ENCODE measurements at regions not wholly inside any gene's neighbourhood (a gene's known extent, or its start where the extent isn't known, plus 50 kb on each side); places are given as distances from the start of the nearest gene placed in this dataset.

DNA sequence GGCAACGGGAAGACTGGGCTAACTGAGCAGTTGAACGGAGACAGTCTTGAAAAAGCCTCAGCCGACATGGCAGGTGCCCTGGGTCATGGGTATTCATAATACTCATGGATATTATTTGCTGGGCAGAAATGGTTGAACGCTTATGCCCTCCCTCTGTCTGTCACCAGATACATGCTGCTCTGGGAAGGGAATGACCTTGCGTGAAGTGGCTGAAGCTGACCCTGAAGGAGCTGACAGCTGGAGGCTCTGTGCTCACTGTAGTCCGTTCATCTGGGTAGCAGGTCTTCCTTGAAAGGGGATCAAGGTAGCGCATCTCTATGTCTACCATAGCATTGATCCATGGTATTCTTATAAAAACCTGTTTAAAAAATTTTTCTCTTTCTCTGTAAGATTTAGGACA is 390.7 kb downstream of the PDCD6IP start:
- H3K9ac ChIP-seq (ENCODE audit: low read depth, low read length): no peak overlapping the region
- no peaks in the 10 kb centered on the region for H3K9me3 ChIP-seq (ENCODE audit: insufficient read depth, low read depth, low read length)
- WGBS: 93% methylated on average over 6 of the region's 7 CpGs
- no peak overlapping the region for H3K27ac ChIP-seq (ENCODE audit: low read depth, low read length)
- H3K36me3 ChIP-seq (ENCODE audit: insufficient read depth, low read length): no peaks in the 10 kb centered on the region
- no peak overlapping the region for H3K4me3 ChIP-seq (ENCODE audit: low read length)
- no peaks in the 10 kb centered on the region for H3K27me3 ChIP-seq (ENCODE audit: insufficient read depth, low read length)
- H3K4me1 ChIP-seq (ENCODE audit: insufficient read depth, low read length): peaks cover under 1% of the 10 kb centered on the region; the same call in 1 of the 2 replicates

DNA sequence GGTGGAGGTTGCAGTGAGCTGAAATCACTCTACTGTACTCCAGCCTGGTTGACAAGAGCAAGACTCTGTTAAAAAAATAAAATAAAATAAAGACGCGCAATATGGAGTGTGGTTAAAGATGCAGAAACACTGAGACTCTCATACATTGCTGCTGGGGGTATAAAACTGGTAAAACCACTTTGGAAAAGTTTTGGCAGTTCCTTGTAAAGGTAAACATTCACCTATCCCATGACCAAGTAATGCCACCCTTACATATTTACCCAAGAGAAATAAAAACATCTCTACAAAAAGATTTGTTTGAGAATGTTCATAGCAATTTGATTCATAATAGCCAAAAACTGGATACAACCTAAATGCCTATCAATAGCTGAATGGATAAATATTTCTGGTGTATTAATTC is 398.5 kb downstream of the PDCD6IP start:
- no peaks in the 10 kb centered on the region for H3K27me3 ChIP-seq (ENCODE audit: insufficient read depth, low read length)
- H3K4me1 ChIP-seq (ENCODE audit: insufficient read depth, low read length): no peaks in the 10 kb centered on the region
- no peak overlapping the region for H3K4me3 ChIP-seq (ENCODE audit: low read length)
- no peak overlapping the region for H3K9ac ChIP-seq (ENCODE audit: low read depth, low read length)
- no peaks in the 10 kb centered on the region for H3K36me3 ChIP-seq (ENCODE audit: insufficient read depth, low read length)
- no peak overlapping the region for H3K27ac ChIP-seq (ENCODE audit: low read depth, low read length)
- H3K9me3 ChIP-seq (ENCODE audit: insufficient read depth, low read depth, low read length): no peaks in the 10 kb centered on the region
- 92% methylated on average over 2 of the region's 2 CpGs for WGBS

- Histone ChIP-seq H3K9me3 (ENCODE audit: insufficient read depth, low read depth, low read length) (no peaks in the 10 kb centered on the region), H3K4me3 (ENCODE audit: low read length) (no peak overlapping the region), H3K9ac (ENCODE audit: low read depth, low read length) (no peak overlapping the region), H3K27me3 (ENCODE audit: insufficient read depth, low read length) (no peaks in the 10 kb centered on the region), H3K27ac (ENCODE audit: low read depth, low read length) (no peak overlapping the region), H3K36me3 (ENCODE audit: insufficient read depth, low read length) (no peaks in the 10 kb centered on the region), H3K4me1 (ENCODE audit: insufficient read depth, low read length) (no peaks in the 10 kb centered on the region)
- 87% methylated on average over 1 of the region's 1 CpG for WGBS
Observed at GRCh38 chr3:34198309-34198708, 399.9 kb downstream of the PDCD6IP start.

- Histone ChIP-seq H3K4me1 (ENCODE audit: insufficient read depth, low read length) (no peaks in the 10 kb centered on the region), H3K4me3 (ENCODE audit: low read length) (no peak overlapping the region), H3K36me3 (ENCODE audit: insufficient read depth, low read length) (no peaks in the 10 kb centered on the region), H3K9ac (ENCODE audit: low read depth, low read length) (no peak overlapping the region), H3K27me3 (ENCODE audit: insufficient read depth, low read length) (no peaks in the 10 kb centered on the region), H3K9me3 (ENCODE audit: insufficient read depth, low read depth, low read length) (no peaks in the 10 kb centered on the region), H3K27ac (ENCODE audit: low read depth, low read length) (no peak overlapping the region)
- 83% methylated on average over 1 of the region's 1 CpG for WGBS
Observed at GRCh38 chr3:34200576-34200975, 402.1 kb downstream of the PDCD6IP start.

DNA sequence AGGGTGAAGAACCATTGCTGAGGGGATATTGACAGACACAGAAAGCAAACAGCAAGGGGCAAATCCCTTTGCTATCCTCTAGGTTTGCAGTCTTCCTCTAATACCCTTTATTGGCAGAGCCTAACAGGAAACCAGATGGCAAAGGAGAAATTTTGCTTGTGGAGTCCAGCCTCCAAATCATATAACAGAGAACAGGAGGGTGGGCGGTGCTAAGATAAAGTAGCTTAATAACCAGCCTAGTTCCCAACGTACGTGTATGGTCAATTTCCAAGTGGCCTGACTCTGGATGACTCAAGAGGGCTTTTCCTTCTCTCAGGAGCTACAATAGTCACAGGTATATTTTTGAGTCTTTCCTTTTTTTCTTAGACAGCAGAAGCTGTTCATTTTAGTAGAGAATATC is 404.5 kb downstream of the PDCD6IP start:
- Histone ChIP-seq H3K27ac (ENCODE audit: low read depth, low read length) (no peak overlapping the region), H3K9ac (ENCODE audit: low read depth, low read length) (no peak overlapping the region), H3K9me3 (ENCODE audit: insufficient read depth, low read depth, low read length) (no peaks in the 10 kb centered on the region), H3K36me3 (ENCODE audit: insufficient read depth, low read length) (no peaks in the 10 kb centered on the region), H3K27me3 (ENCODE audit: insufficient read depth, low read length) (no peaks in the 10 kb centered on the region), H3K4me1 (ENCODE audit: insufficient read depth, low read length) (no peaks in the 10 kb centered on the region), H3K4me3 (ENCODE audit: low read length) (no peak overlapping the region)
- WGBS: 93% methylated on average over 3 of the region's 3 CpGs

DNA sequence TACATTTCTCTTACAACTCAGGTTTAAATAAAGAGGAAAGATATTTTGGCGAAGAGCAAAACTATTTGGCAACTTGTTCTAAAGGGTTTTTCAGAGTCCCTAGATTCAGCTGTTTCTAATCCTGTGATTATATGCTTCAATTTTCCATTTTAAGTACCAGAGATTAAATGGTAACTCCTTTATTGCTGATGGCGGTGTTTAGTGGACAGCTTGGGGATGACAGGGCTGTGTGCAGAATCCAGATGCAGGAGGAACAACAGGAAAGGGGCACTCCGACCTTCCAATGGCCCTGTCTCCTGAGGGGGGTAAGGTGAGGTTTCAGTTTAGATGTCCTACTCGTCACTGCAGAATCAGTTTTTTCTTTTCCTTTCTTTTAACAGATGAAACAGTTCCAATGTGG is 405.0 kb downstream of the PDCD6IP start:
- no peaks in the 10 kb centered on the region for H3K27me3 ChIP-seq (ENCODE audit: insufficient read depth, low read length)
- H3K36me3 ChIP-seq (ENCODE audit: insufficient read depth, low read length): no peaks in the 10 kb centered on the region
- H3K4me3 ChIP-seq (ENCODE audit: low read length): no peak overlapping the region
- 94% methylated on average over 3 of the region's 4 CpGs for WGBS
- no peak overlapping the region for H3K9ac ChIP-seq (ENCODE audit: low read depth, low read length)
- no peaks in the 10 kb centered on the region for H3K4me1 ChIP-seq (ENCODE audit: insufficient read depth, low read length)
- no peaks in the 10 kb centered on the region for H3K9me3 ChIP-seq (ENCODE audit: insufficient read depth, low read depth, low read length)
- H3K27ac ChIP-seq (ENCODE audit: low read depth, low read length): no peak overlapping the region

GRCh38 chr3:34207002-34207401 is 408.6 kb downstream of the PDCD6IP start:
- WGBS: 63% methylated on average over 2 of the region's 2 CpGs
- no peaks in the 10 kb centered on the region for H3K9me3 ChIP-seq (ENCODE audit: insufficient read depth, low read depth, low read length)
- no peaks in the 10 kb centered on the region for H3K27me3 ChIP-seq (ENCODE audit: insufficient read depth, low read length)
- H3K36me3 ChIP-seq (ENCODE audit: insufficient read depth, low read length): no peaks in the 10 kb centered on the region
- no peaks in the 10 kb centered on the region for H3K4me1 ChIP-seq (ENCODE audit: insufficient read depth, low read length)
- H3K9ac ChIP-seq (ENCODE audit: low read depth, low read length): no peak overlapping the region
- no peak overlapping the region for H3K27ac ChIP-seq (ENCODE audit: low read depth, low read length)
- H3K4me3 ChIP-seq (ENCODE audit: low read length): no peak overlapping the region

- Histone ChIP-seq H3K9me3 (ENCODE audit: insufficient read depth, low read depth, low read length) (no peaks in the 10 kb centered on the region), H3K27me3 (ENCODE audit: insufficient read depth, low read length) (no peaks in the 10 kb centered on the region), H3K36me3 (ENCODE audit: insufficient read depth, low read length) (no peaks in the 10 kb centered on the region), H3K4me1 (ENCODE audit: insufficient read depth, low read length) (no peaks in the 10 kb centered on the region), H3K27ac (ENCODE audit: low read depth, low read length) (no peak overlapping the region), H3K4me3 (ENCODE audit: low read length) (no peak overlapping the region), H3K9ac (ENCODE audit: low read depth, low read length) (no peak overlapping the region)
- 88% methylated on average over 1 of the region's 1 CpG for WGBS
Observed at GRCh38 chr3:34207806-34208205, 409.4 kb downstream of the PDCD6IP start.

DNA sequence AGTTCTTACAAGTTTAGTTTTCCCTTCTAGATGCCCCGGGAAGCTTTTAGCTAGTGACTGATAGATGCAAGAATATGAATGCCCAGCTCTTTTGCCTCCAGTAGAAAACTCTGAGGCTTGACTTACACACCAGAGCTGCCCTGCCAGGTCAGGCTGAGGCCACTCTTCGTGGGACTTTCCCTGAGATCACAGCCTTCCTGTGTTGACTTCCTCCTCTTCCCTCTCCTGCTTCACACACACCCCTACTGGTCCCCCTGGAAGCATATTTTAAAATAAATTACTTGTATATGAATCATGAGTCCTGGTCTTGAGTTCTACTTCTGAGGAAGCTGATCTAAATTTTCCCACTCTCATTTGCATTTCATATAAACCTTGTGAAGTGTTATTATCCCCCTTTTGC is 413.7 kb downstream of the PDCD6IP start:
- Histone ChIP-seq H3K36me3 (ENCODE audit: insufficient read depth, low read length) (no peaks in the 10 kb centered on the region), H3K27me3 (ENCODE audit: insufficient read depth, low read length) (no peaks in the 10 kb centered on the region), H3K9ac (ENCODE audit: low read depth, low read length) (no peak overlapping the region), H3K9me3 (ENCODE audit: insufficient read depth, low read depth, low read length) (no peaks in the 10 kb centered on the region), H3K27ac (ENCODE audit: low read depth, low read length) (no peak overlapping the region), H3K4me3 (ENCODE audit: low read length) (no peak overlapping the region), H3K4me1 (ENCODE audit: insufficient read depth, low read length) (0 out of 2 replicates have a peak, but pooled peaks cover 3% of the 10 kb centered on the region)
- 96% methylated on average over 2 of the region's 2 CpGs for WGBS

GRCh38 chr3:34212656-34213055 is 414.2 kb downstream of the PDCD6IP start:
- H3K36me3 ChIP-seq (ENCODE audit: insufficient read depth, low read length): no peaks in the 10 kb centered on the region
- H3K9me3 ChIP-seq (ENCODE audit: insufficient read depth, low read depth, low read length): no peaks in the 10 kb centered on the region
- H3K27ac ChIP-seq (ENCODE audit: low read depth, low read length): no peak overlapping the region
- no peaks in the 10 kb centered on the region for H3K27me3 ChIP-seq (ENCODE audit: insufficient read depth, low read length)
- H3K9ac ChIP-seq (ENCODE audit: low read depth, low read length): no peak overlapping the region
- no peak overlapping the region for H3K4me3 ChIP-seq (ENCODE audit: low read length)
- 93% methylated on average over 4 of the region's 4 CpGs for WGBS
- 0 out of 2 replicates have a peak, but pooled peaks cover 3% of the 10 kb centered on the region for H3K4me1 ChIP-seq (ENCODE audit: insufficient read depth, low read length)

- WGBS: 62% methylated on average over 4 of the region's 4 CpGs
- Histone ChIP-seq H3K4me1 (ENCODE audit: insufficient read depth, low read length) (0 out of 2 replicates have a peak, but pooled peaks cover 3% of the 10 kb centered on the region), H3K4me3 (ENCODE audit: low read length) (no peak overlapping the region), H3K36me3 (ENCODE audit: insufficient read depth, low read length) (no peaks in the 10 kb centered on the region), H3K27ac (ENCODE audit: low read depth, low read length) (no peak overlapping the region), H3K27me3 (ENCODE audit: insufficient read depth, low read length) (no peaks in the 10 kb centered on the region), H3K9me3 (ENCODE audit: insufficient read depth, low read depth, low read length) (no peaks in the 10 kb centered on the region), H3K9ac (ENCODE audit: low read depth, low read length) (no peak overlapping the region)
Observed at GRCh38 chr3:34213478-34213877, 415.0 kb downstream of the PDCD6IP start.

DNA sequence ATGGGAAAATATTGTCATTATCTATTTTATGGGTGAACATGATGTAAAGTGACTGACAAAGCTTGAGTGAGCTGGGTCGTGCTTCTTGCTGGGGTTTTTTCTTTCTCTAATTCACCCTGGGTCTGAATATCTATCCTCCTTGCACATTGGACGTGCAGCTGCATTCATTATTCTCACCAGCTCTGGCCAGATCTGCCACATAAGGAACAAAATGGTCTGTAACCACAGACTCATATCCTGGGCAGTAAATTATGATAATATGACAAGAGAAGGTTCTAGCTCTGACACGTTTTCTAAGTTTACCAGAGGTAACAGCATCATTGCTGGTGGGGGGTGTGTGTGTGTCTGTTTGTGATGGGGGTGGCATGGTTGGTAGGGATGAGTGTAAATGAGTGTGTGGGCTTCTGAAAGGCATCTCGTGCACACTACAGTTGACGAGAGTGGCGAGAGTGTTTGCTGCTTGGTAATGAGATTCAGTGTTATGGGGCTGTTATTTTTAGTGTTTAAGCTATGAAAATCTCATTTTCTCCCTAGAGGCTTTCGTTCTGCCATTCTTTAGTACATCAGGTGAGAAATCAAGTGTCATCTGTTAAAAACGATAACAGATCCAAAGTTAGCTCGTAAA is 418.4 kb downstream of the PDCD6IP start:
- Histone ChIP-seq H3K9me3 (ENCODE audit: insufficient read depth, low read depth, low read length) (no peaks in the 10 kb centered on the region), H3K36me3 (ENCODE audit: insufficient read depth, low read length) (no peaks in the 10 kb centered on the region), H3K27me3 (ENCODE audit: insufficient read depth, low read length) (no peaks in the 10 kb centered on the region), H3K27ac (ENCODE audit: low read depth, low read length) (no peak overlapping the region), H3K4me3 (ENCODE audit: low read length) (no peak overlapping the region), H3K9ac (ENCODE audit: low read depth, low read length) (no peak overlapping the region), H3K4me1 (ENCODE audit: insufficient read depth, low read length) (0 out of 2 replicates have a peak, but pooled peaks cover 3% of the 10 kb centered on the region)
- WGBS: 95% methylated on average over 9 of the region's 9 CpGs

Data from HUES64 (cell line).